ENCODE measurements at regions not wholly inside any gene's neighbourhood (a gene's known extent, or its start where the extent isn't known, plus 50 kb on each side); places are given as distances from the start of the nearest gene placed in this dataset.
"Not testable (repeated sequence)": the region's sequence is repeated elsewhere in the genome, so short reads cannot be mapped to it uniquely, and the experiment has no call there.

DNA sequence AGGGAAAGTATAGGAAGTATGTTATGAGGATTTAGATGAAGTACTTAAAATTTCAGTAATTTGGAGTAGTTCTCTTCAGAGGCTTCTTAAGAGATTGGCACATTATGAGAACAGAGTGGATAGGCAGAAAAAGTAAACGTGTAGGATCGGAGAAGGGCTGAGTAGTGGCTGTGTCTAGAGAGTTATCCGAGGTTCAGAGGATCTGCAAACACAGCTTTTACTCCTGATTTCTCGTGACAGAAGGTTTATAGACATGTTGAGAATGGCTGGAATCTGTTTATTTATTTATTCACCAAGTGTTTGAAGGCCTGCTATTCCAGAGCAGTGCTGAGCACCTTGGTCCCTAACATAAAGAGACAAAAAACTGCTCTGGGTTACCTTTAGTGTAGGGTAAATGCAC is 51.4 kb upstream of the NIPA1 start:
- TF ChIP-seq POLR2A (IDR thresholded peaks at IDR 0.05) = not testable (repeated sequence)
- TF ChIP-seq, protein P1, sequence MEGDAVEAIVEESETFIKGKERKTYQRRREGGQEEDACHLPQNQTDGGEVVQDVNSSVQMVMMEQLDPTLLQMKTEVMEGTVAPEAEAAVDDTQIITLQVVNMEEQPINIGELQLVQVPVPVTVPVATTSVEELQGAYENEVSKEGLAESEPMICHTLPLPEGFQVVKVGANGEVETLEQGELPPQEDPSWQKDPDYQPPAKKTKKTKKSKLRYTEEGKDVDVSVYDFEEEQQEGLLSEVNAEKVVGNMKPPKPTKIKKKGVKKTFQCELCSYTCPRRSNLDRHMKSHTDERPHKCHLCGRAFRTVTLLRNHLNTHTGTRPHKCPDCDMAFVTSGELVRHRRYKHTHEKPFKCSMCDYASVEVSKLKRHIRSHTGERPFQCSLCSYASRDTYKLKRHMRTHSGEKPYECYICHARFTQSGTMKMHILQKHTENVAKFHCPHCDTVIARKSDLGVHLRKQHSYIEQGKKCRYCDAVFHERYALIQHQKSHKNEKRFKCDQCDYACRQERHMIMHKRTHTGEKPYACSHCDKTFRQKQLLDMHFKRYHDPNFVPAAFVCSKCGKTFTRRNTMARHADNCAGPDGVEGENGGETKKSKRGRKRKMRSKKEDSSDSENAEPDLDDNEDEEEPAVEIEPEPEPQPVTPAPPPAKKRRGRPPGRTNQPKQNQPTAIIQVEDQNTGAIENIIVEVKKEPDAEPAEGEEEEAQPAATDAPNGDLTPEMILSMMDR (IDR thresholded peaks at IDR 0.05) = not testable (repeated sequence)

Data from testis (tissue), 2 donors.